HG02970 (cell line): ENCODE measurements at regions not wholly inside any gene's neighbourhood (a gene's known extent, or its start where the extent isn't known, plus 50 kb on each side); places are given as distances from the start of the nearest gene placed in this dataset.
A peak's percentile ranks its signal among the peaks of the same experiment; 100 is the strongest.

ENCODE experiments used
- ATAC-seq: cut with Tn5 transposase; IDR thresholded peaks from one replicate; pipeline ENCODE4 v1.9.1; 2021; ENCODE audit warnings: mild to moderate bottlenecking, moderate library complexity, moderate number of reproducible peaks; ENCODE audit not compliant: unreplicated experiment, low FRiP score

GRCh38 chr11:104830508-104830907 lies 67.8 kb downstream of the CASP12 start:
- ATAC-seq: no peak

- ATAC-seq: no peak
Measured at GRCh38 chr11:104830080-104830479, 68.2 kb downstream of the CASP12 start.

GRCh38 chr11:104826772-104827171 lies 71.5 kb downstream of the CASP12 start:
- ATAC-seq: no peak

- no peak for ATAC-seq
Measured at GRCh38 chr11:104823657-104824056, 74.6 kb downstream of the CASP12 start.

- ATAC-seq: no peak
Measured at GRCh38 chr11:104820431-104820830, 77.8 kb downstream of the CASP12 start.

- no peak for ATAC-seq
Measured at GRCh38 chr11:104819603-104820002, 78.7 kb downstream of the CASP12 start.

- no peak for ATAC-seq
Measured at GRCh38 chr11:104819107-104819506, 79.2 kb downstream of the CASP12 start.

- ATAC-seq: no peak
Measured at GRCh38 chr11:104817973-104818372, 80.3 kb downstream of the CASP12 start.

GRCh38 chr11:104813532-104813931 lies 84.7 kb downstream of the CASP12 start:
- ATAC-seq: no peak

GRCh38 chr11:104812103-104812788 lies 86.0 kb downstream of the CASP12 start:
- ATAC-seq: no peak

- no peak for ATAC-seq
Measured at GRCh38 chr11:104803776-104804175, 94.5 kb downstream of the CASP12 start.

- ATAC-seq: peak; percentile 83
Measured at GRCh38 chr11:104799251-104799650, 99.0 kb downstream of the CASP12 start.

- ATAC-seq: no peak
Measured at GRCh38 chr11:104798789-104799188, 99.5 kb downstream of the CASP12 start.

- no peak for ATAC-seq
Measured at GRCh38 chr11:104796301-104796700, 102.0 kb downstream of the CASP12 start.

- ATAC-seq: no peak
Measured at GRCh38 chr11:104795501-104796213, 102.6 kb downstream of the CASP12 start.

- ATAC-seq: no peak
Measured at GRCh38 chr11:104792861-104793260, 105.4 kb downstream of the CASP12 start.

- no peak for ATAC-seq
Measured at GRCh38 chr11:104791896-104792295, 106.4 kb downstream of the CASP12 start.

GRCh38 chr11:104784684-104785460 lies 113.4 kb downstream of the CASP12 start:
- ATAC-seq: no peak

- ATAC-seq: no peak
Measured at GRCh38 chr11:104783241-104783640, 115.0 kb downstream of the CASP12 start.

- ATAC-seq: no peak
Measured at GRCh38 chr11:104782377-104782754, 115.9 kb downstream of the CASP12 start.

GRCh38 chr11:104781719-104782376 lies 116.4 kb downstream of the CASP12 start:
- ATAC-seq: no peak
